ENCODE measurements at regions not wholly inside any gene's neighbourhood (a gene's known extent, or its start where the extent isn't known, plus 50 kb on each side); places are given as distances from the start of the nearest gene placed in this dataset.

GRCh38 chr6:30800871-30801270 is 56.5 kb upstream of the IER3 start:
- Histone ChIP-seq H4K20me1 (replicated peaks; ENCODE audit: control insufficient read depth, insufficient read depth, low read length) (no peaks in the 10 kb centered on the region), H3K27me3 (ENCODE audit: control insufficient read depth in 2 of 2, insufficient read depth in 2 of 2, low read length in 2 of 2) (no peaks in the 10 kb centered on the region), H3K36me3 (ENCODE audit: control insufficient read depth, insufficient read depth, low read length) (no peaks in the 10 kb centered on the region), H3K4me3 (no peak overlapping the region), H3K9ac (ENCODE audit: insufficient read depth in 1 of 2, low read depth in 2 of 2, low read length in 2 of 2) (no peak overlapping the region), H3K79me2 (ENCODE audit: control insufficient read depth, insufficient read depth, low read length) (no peaks in the 10 kb centered on the region), H2AFZ (ENCODE audit: low read depth, low read length) (no peak overlapping the region), H3K9me1 (ENCODE audit: control insufficient read depth, insufficient read depth, low read length) (no peaks in the 10 kb centered on the region), H3K4me1 (replicated peaks in 1 of 2; ENCODE audit: control insufficient read depth in 2 of 2, insufficient read depth in 2 of 2, low read length in 2 of 2) (peaks cover 18 to 32% of the 10 kb centered on the region in 2 experiments), H3K4me2 (ENCODE audit: insufficient read depth, low read length) (no peak overlapping the region), H3K9me3 (replicated peaks; ENCODE audit: control insufficient read depth, insufficient read depth, low read depth, low read length) (no peaks in the 10 kb centered on the region), H3K27ac (ENCODE audit: extremely low read depth, low read depth, low read length) (no peak overlapping the region)
- WGBS (ENCODE audit: insufficient coverage, low coverage, missing lambda C conversion rate): 75% methylated on average over 6 of the region's 6 CpGs
- ChIA-PET POLR2A (interaction anchor here (0.8 to 1.8 kb wide), 5 partner anchors 8 to 15 kb away, joined by 3 to 8 read pairs (median 6); no protein-coding TSS in a partner anchor), CTCF (ENCODE audit: low intra/inter-chr PET ratio) (no interaction called here)
- no TSS peak for BruUV-seq (replicated peaks)
- ATAC-seq: no peak
- in situ Hi-C loops (cut with MboI): no loop called here
- no peak for DNase-seq (ENCODE audit: extremely low read depth in 1 of 4, low spot score in 3 of 4)
- intact Hi-C loops (cut with micrococcal nuclease): no loop called here
- FAIRE-seq: no peak
- TF ChIP-seq RREB1 (CRISPR knock-in tag; IDR thresholded peaks at IDR 0.05) (no peak), CAMTA2 (CRISPR knock-in tag; conservative IDR thresholded peaks at IDR 0.05) (no peak), SREBF1 (IDR thresholded peaks at IDR 0.05; ENCODE audit: borderline replicate concordance, low read depth, low read length) (no peak), ZNF24 (IDR thresholded peaks at IDR 0.05) (no peak), MBD1 (CRISPR knock-in tag; IDR thresholded peaks at IDR 0.05) (no peak), ZNF655 (CRISPR knock-in tag; IDR thresholded peaks at IDR 0.05) (no peak), GABPB2 (CRISPR knock-in tag; conservative IDR thresholded peaks at IDR 0.05) (no peak), CUX1 (CRISPR knock-in tag; IDR thresholded peaks at IDR 0.05) (no peak), NR3C1 (CRISPR knock-in tag; IDR thresholded peaks at IDR 0.05) (no peak), SREBF2 (CRISPR knock-in tag; IDR thresholded peaks at IDR 0.05) (no peak)

Data from K562 (cell line).